Fibroblast of lung (primary cell): ENCODE measurements at regions not wholly inside any gene's neighbourhood (a gene's known extent, or its start where the extent isn't known, plus 50 kb on each side); places are given as distances from the start of the nearest gene placed in this dataset.

Experiments used
- DNase-seq, 2 donors: peaks; one replicate each; pipeline versions ENCODE4 v3.0.0 to v3.0.0-alpha.2; 2010; ENCODE audit warnings: low read depth in 2 of 2
- H2AFZ ChIP-seq: 2 replicates; pipeline ENCODE4 v1.5.1; 2012; ENCODE audit warnings: low read length, control low read depth, inconsistent platforms
- H3K27ac ChIP-seq: 2 replicates; pipeline ENCODE4 v1.5.1; 2011; ENCODE audit warnings: low read length, control low read depth; ENCODE audit not compliant: insufficient read depth
- H3K27me3 ChIP-seq: 2 replicates; pipeline ENCODE4 v1.5.1; 2011; ENCODE audit warnings: mild to moderate bottlenecking, low read length; ENCODE audit not compliant: control insufficient read depth, insufficient read depth
- H3K36me3 ChIP-seq: 2 replicates; pipeline ENCODE4 v1.5.1; 2011; ENCODE audit warnings: low read length; ENCODE audit not compliant: control insufficient read depth, insufficient read depth
- H3K4me1 ChIP-seq: 2 replicates; pipeline ENCODE4 v1.5.1; 2011; ENCODE audit warnings: low read length; ENCODE audit not compliant: control insufficient read depth, insufficient read depth; ENCODE audit errors: extremely low read depth
- H3K4me2 ChIP-seq: 2 replicates; pipeline ENCODE4 v1.5.1; 2011; ENCODE audit warnings: low read length, control low read depth; ENCODE audit not compliant: insufficient read depth; ENCODE audit errors: extremely low read depth
- H3K4me3 ChIP-seq, 4 experiments: fragments of 200-600 bp in 1 of 4; sonication (generic) in 1 of 4; replicated peaks in 1 of 4; 2 replicates each; pipeline ENCODE4 v1.5.1; 2011 to 2016; ENCODE audit warnings: low read length in 4 of 4, low read depth in 3 of 4, mild to moderate bottlenecking in 3 of 4, control low read depth in 2 of 4, inconsistent platforms in 1 of 4, mixed read lengths in 1 of 4; ENCODE audit not compliant: insufficient read depth in 1 of 4; ENCODE audit errors: control extremely low read depth in 1 of 4
- H3K79me2 ChIP-seq: 2 replicates; pipeline ENCODE4 v1.5.1; 2012; ENCODE audit warnings: mild to moderate bottlenecking, low read length, inconsistent platforms; ENCODE audit not compliant: control insufficient read depth, insufficient read depth
- H3K9ac ChIP-seq: 2 replicates; pipeline ENCODE4 v1.5.1; 2011; ENCODE audit warnings: mild to moderate bottlenecking, low read length, control low read depth; ENCODE audit not compliant: insufficient read depth
- H3K9me3 ChIP-seq: 2 replicates; pipeline ENCODE4 v1.5.1; 2012; ENCODE audit warnings: low read depth, low read length; ENCODE audit not compliant: control insufficient read depth, insufficient read depth
- H4K20me1 ChIP-seq: 2 replicates; pipeline ENCODE4 v1.5.1; 2011; ENCODE audit warnings: low read length; ENCODE audit not compliant: control insufficient read depth, insufficient read depth; ENCODE audit errors: extremely low read depth
- CTCF ChIP-seq, 2 donors: IDR thresholded peaks in 1 of 2; conservative IDR thresholded peaks in 1 of 2; 1 replicate in 1 of 2; 2 replicates in 1 of 2; pipeline ENCODE4 v1.5.1; 2011 to 2012; ENCODE audit warnings: low read length in 2 of 2, control low read depth in 1 of 2, inconsistent platforms in 1 of 2, low read depth in 1 of 2, mild to moderate bottlenecking in 1 of 2
- EZH2 ChIP-seq: IDR thresholded peaks from 2 replicates; pipeline ENCODE4 v1.5.1; 2012; ENCODE audit warnings: low read length, control low read depth, mild to moderate bottlenecking; ENCODE audit errors: missing control alignments

- no peak overlapping the region for H3K4me3 ChIP-seq
- H3K79me2 ChIP-seq: no peaks in the 10 kb centered on the region
- no peaks in the 10 kb centered on the region for H3K4me1 ChIP-seq
- H4K20me1 ChIP-seq: no peaks in the 10 kb centered on the region
- no peak overlapping the region for H3K4me2 ChIP-seq
- no peak overlapping the region for H3K9ac ChIP-seq
- no peak for DNase-seq
- no peaks in the 10 kb centered on the region for H3K36me3 ChIP-seq
- no peaks in the 10 kb centered on the region for H3K9me3 ChIP-seq
- H3K27ac ChIP-seq: no peak overlapping the region
- no peaks in the 10 kb centered on the region for H3K27me3 ChIP-seq
- TF ChIP-seq CTCF (conservative IDR thresholded peaks at IDR 0.05 in 1 of 2, IDR thresholded peaks at IDR 0.05 in 1 of 2; ENCODE audit: low read depth in 1 of 2, low read length in 2 of 2): no peak
- TF ChIP-seq EZH2: no peak
- no peak overlapping the region for H2AFZ ChIP-seq
Measured at GRCh38 chr3:80215191-80215590, 447.4 kb upstream of the ROBO1 start.

- Histone ChIP-seq H3K4me1 (no peaks in the 10 kb centered on the region), H4K20me1 (no peaks in the 10 kb centered on the region), H3K4me3 (no peak overlapping the region), H3K36me3 (no peaks in the 10 kb centered on the region), H3K27ac (no peak overlapping the region), H3K79me2 (no peaks in the 10 kb centered on the region), H3K27me3 (no peaks in the 10 kb centered on the region), H3K9ac (no peak overlapping the region), H3K9me3 (no peaks in the 10 kb centered on the region), H2AFZ (no peak overlapping the region), H3K4me2 (no peak overlapping the region)
- peak in 1 of 2 donors; percentile 61 for DNase-seq
- TF ChIP-seq EZH2: no peak
- no peak for TF ChIP-seq CTCF (conservative IDR thresholded peaks at IDR 0.05 in 1 of 2, IDR thresholded peaks at IDR 0.05 in 1 of 2; ENCODE audit: low read depth in 1 of 2, low read length in 2 of 2)
Measured at GRCh38 chr3:80213086-80213485, 445.3 kb upstream of the ROBO1 start.

- no peaks in the 10 kb centered on the region for H3K27me3 ChIP-seq
- TF ChIP-seq EZH2 (no peak), CTCF (conservative IDR thresholded peaks at IDR 0.05 in 1 of 2, IDR thresholded peaks at IDR 0.05 in 1 of 2; ENCODE audit: low read depth in 1 of 2, low read length in 2 of 2) (no peak)
- no peaks in the 10 kb centered on the region for H3K4me1 ChIP-seq
- H3K4me2 ChIP-seq: no peak overlapping the region
- no peak overlapping the region for H3K4me3 ChIP-seq
- DNase-seq: peak; percentile 38 to 42
- no peaks in the 10 kb centered on the region for H3K36me3 ChIP-seq
- H2AFZ ChIP-seq: no peak overlapping the region
- no peaks in the 10 kb centered on the region for H4K20me1 ChIP-seq
- no peak overlapping the region for H3K27ac ChIP-seq
- no peaks in the 10 kb centered on the region for H3K9me3 ChIP-seq
- H3K79me2 ChIP-seq: no peaks in the 10 kb centered on the region
- no peak overlapping the region for H3K9ac ChIP-seq
Measured at GRCh38 chr3:80192936-80193335, 425.1 kb upstream of the ROBO1 start.
